DOHH2 (cell line): ENCODE measurements at regions not wholly inside any gene's neighbourhood (a gene's known extent, or its start where the extent isn't known, plus 50 kb on each side); places are given as distances from the start of the nearest gene placed in this dataset.

Source experiments
- CTCF ChIP-seq: fragments of 200-600 bp; sonication (generic); IDR thresholded peaks from one replicate; pipeline ENCODE4 v1.5.1; 2014; ENCODE audit warnings: antibody characterized with exemption, mild to moderate bottlenecking, low read depth, low read length; ENCODE audit not compliant: poor library complexity, severe bottlenecking
- EZH2phosphoT487 ChIP-seq: fragments of 200-600 bp; sonication (generic); IDR thresholded peaks from 2 replicates; pipeline ENCODE4 v1.6.1; 2017; ENCODE audit warnings: borderline replicate concordance, mild to moderate bottlenecking, antibody characterized with exemption, low read length, moderate library complexity, mixed read lengths

- TF ChIP-seq CTCF (no peak), EZH2phosphoT487 (no peak)
Measured at GRCh38 chr2:146597291-146597690, 1247.5 kb upstream of the ACVR2A start.
